OCI-LY3 (cell line): ENCODE measurements at regions not wholly inside any gene's neighbourhood (a gene's known extent, or its start where the extent isn't known, plus 50 kb on each side); places are given as distances from the start of the nearest gene placed in this dataset.

Source experiments
- H2AFZ ChIP-seq: fragments of 200-600, 300-600 bp; shearing (Covaris generic); 2 replicates; pipeline ENCODE4 v1.6.0; 2014; ENCODE audit warnings: antibody characterized with exemption, low read depth, low read length
- H3K27ac ChIP-seq: fragments of 200-600, 300-600 bp; sonication (generic); 2 replicates; pipeline ENCODE4 v1.5.1; 2014; ENCODE audit warnings: mild to moderate bottlenecking, low read length, moderate library complexity, mixed read lengths
- H3K27me3 ChIP-seq: fragments of 200-600, 300-600 bp; sonication (generic); 2 replicates; pipeline ENCODE4 v1.6.1; 2014; ENCODE audit warnings: low read depth, low read length, mixed read lengths
- H3K36me3 ChIP-seq: fragments of 200-600, 300-600 bp; sonication (generic); replicated peaks from 2 replicates; pipeline ENCODE3; 2014; ENCODE audit warnings: low read depth, low read length, mixed read lengths
- H3K4me1 ChIP-seq: fragments of 300-600, 200-600 bp; sonication (generic); 2 replicates; pipeline ENCODE4 v1.6.1; 2014; ENCODE audit warnings: low read length, mixed read lengths
- H3K4me2 ChIP-seq: fragments of 200-600, 300-600 bp; sonication (generic); 2 replicates; pipeline ENCODE4 v1.6.1; 2014; ENCODE audit warnings: low read length, mixed read lengths
- H3K4me3 ChIP-seq: fragments of 300-600, 200-600 bp; sonication (generic); 2 replicates; pipeline ENCODE4 v1.5.1; 2014; ENCODE audit warnings: antibody characterized with exemption, mild to moderate bottlenecking, low read length, moderate library complexity
- H3K79me2 ChIP-seq: fragments of 300-600, 200-600 bp; shearing (Covaris generic); 2 replicates; pipeline ENCODE4 v1.6.1; 2014; ENCODE audit warnings: mild to moderate bottlenecking, low read length, mixed read lengths
- H3K9ac ChIP-seq: fragments of 300-600, 200-600 bp; shearing (Covaris generic); 2 replicates; pipeline ENCODE4 v1.6.0; 2014; ENCODE audit warnings: mild to moderate bottlenecking, low read length, moderate library complexity
- H3K9me3 ChIP-seq: fragments of 200-600, 300-600 bp; shearing (Covaris generic); 2 replicates; pipeline ENCODE4 v1.6.1; 2014; ENCODE audit warnings: low read length, mixed read lengths; ENCODE audit not compliant: insufficient read depth
- H4K20me1 ChIP-seq: fragments of 200-600, 300-600 bp; sonication (generic); 2 replicates; pipeline ENCODE4 v1.6.1; 2016; ENCODE audit warnings: low read length, mixed read lengths; ENCODE audit not compliant: insufficient read depth
- CTCF ChIP-seq: fragments of 200-600, 300-600 bp; sonication (generic); IDR thresholded peaks from 2 replicates; pipeline ENCODE4 v1.5.1; 2014; ENCODE audit warnings: antibody characterized with exemption, low read length, low read depth
- EZH2phosphoT487 ChIP-seq: fragments of 200-600 bp; shearing (Covaris generic); IDR thresholded peaks from 2 replicates; pipeline ENCODE4 v1.6.1; 2018; ENCODE audit warnings: antibody characterized with exemption, mixed run types, low read depth

GRCh38 chr7:47221826-47222225, 360.1 kb downstream of the TNS3 start:
- no peak overlapping the region for H3K4me2 ChIP-seq
- H3K4me1 ChIP-seq: peaks cover 7% of the 10 kb centered on the region

GRCh38 chr7:47218378-47219176, 363.3 kb downstream of the TNS3 start:
- Histone ChIP-seq H3K4me1 (no peaks in the 10 kb centered on the region), H3K36me3 (no peaks in the 10 kb centered on the region), H3K27ac (no peak overlapping the region), H3K4me2 (no peak overlapping the region), H4K20me1 (no peaks in the 10 kb centered on the region), H2AFZ (no peak overlapping the region), H3K9ac (no peak overlapping the region), H3K4me3 (no peak overlapping the region), H3K79me2 (no peaks in the 10 kb centered on the region), H3K27me3 (0 out of 2 replicates have a peak, but pooled peaks cover 6% of the 10 kb centered on the region), H3K9me3 (no peaks in the 10 kb centered on the region)
- TF ChIP-seq EZH2phosphoT487: no peak
- TF ChIP-seq CTCF: no peak

More at GRCh38 chr7:47221826-47222225, 360.1 kb downstream of the TNS3 start:
- Histone ChIP-seq H2AFZ (no peak overlapping the region), H4K20me1 (no peaks in the 10 kb centered on the region), H3K27ac (no peak overlapping the region), H3K36me3 (no peaks in the 10 kb centered on the region), H3K79me2 (no peaks in the 10 kb centered on the region), H3K4me3 (no peak overlapping the region), H3K9ac (no peak overlapping the region), H3K9me3 (no peaks in the 10 kb centered on the region), H3K27me3 (0 out of 2 replicates have a peak, but pooled peaks cover 6% of the 10 kb centered on the region)
- TF ChIP-seq EZH2phosphoT487 (no peak), CTCF (no peak)

- Histone ChIP-seq H4K20me1 (no peaks in the 10 kb centered on the region), H3K79me2 (no peaks in the 10 kb centered on the region), H2AFZ (no peak overlapping the region), H3K36me3 (no peaks in the 10 kb centered on the region), H3K9ac (no peak overlapping the region), H3K4me1 (no peaks in the 10 kb centered on the region), H3K27me3 (0 out of 2 replicates have a peak, but pooled peaks cover 6% of the 10 kb centered on the region), H3K4me3 (no peak overlapping the region), H3K27ac (no peak overlapping the region), H3K4me2 (no peak overlapping the region), H3K9me3 (no peaks in the 10 kb centered on the region)
- no peak for TF ChIP-seq EZH2phosphoT487
- TF ChIP-seq CTCF: no peak
These were observed 364.1 kb downstream of the TNS3 start for GRCh38 chr7:47217570-47218360.

GRCh38 chr7:47217086-47217485, 364.8 kb downstream of the TNS3 start:
- TF ChIP-seq CTCF (no peak), EZH2phosphoT487 (no peak)
- Histone ChIP-seq H3K9ac (no peak overlapping the region), H3K9me3 (no peaks in the 10 kb centered on the region), H3K27ac (no peak overlapping the region), H3K4me2 (no peak overlapping the region), H3K36me3 (no peaks in the 10 kb centered on the region), H4K20me1 (no peaks in the 10 kb centered on the region), H3K4me1 (no peaks in the 10 kb centered on the region), H3K27me3 (0 out of 2 replicates have a peak, but pooled peaks cover 6% of the 10 kb centered on the region), H3K79me2 (no peaks in the 10 kb centered on the region), H3K4me3 (no peak overlapping the region), H2AFZ (no peak overlapping the region)
